C4-2B (cell line): ENCODE measurements at regions not wholly inside any gene's neighbourhood (a gene's known extent, or its start where the extent isn't known, plus 50 kb on each side); places are given as distances from the start of the nearest gene placed in this dataset.
"Not testable (repeated sequence)": the region's sequence is repeated elsewhere in the genome, so short reads cannot be mapped to it uniquely, and the experiment has no call there.

Source experiments
- H3K27ac ChIP-seq: fragments of 450-650 bp; 2 replicates; pipeline ENCODE4 v1.5.1; 2017
- CTCF ChIP-seq: fragments of 450-650 bp; conservative IDR thresholded peaks from 2 replicates; pipeline ENCODE4 v1.5.1; 2017; ENCODE audit warnings: mild to moderate bottlenecking
- ZFX ChIP-seq: fragments of 450-650 bp; IDR thresholded peaks from 2 replicates; pipeline ENCODE4 v1.6.1; 2017

DNA sequence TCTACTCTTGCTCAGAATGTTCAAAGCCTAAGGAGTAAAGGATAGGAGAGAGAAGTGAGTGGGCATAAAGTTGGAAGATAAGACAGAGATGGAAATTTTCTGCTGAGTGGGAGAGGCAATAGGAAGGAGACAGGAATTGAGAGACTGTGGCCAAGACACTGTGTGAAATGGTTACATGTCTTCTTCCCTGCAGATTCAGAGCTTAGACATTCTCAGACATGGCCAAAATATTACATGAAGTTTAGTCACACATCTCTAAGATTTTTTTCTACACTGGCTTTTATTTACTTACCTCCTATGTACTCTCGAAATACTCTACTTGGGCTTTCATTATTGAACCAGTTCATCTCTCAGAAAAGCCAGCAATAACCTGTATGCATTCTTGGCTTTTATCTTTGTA, 363.0 kb upstream of the FANCL start:
- no peak for TF ChIP-seq ZFX
- no peak for TF ChIP-seq CTCF
- H3K27ac ChIP-seq: no peak overlapping the region

DNA sequence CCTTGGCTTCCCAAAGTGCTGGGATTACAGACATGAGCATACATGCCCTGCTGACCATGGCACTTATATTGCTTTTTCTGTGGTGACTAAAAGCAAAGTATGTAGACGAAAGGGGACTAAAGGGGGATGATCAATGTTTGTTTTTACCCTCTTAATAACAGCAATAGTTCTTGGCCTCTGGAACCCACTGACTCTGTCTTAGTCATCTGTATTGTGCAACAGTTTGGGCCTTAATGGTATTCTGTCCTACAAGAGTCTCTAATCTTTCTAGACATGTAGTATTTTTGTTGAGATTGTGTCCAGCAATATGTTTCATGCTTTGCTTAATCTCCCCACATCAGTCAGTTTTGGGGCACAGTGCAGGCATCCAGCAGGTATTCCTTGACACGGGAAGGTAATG, 359.9 kb upstream of the FANCL start:
- TF ChIP-seq CTCF (no peak), ZFX (no peak)
- H3K27ac ChIP-seq: no peak overlapping the region

GRCh38 chr2:58598171-58598570, 357.0 kb upstream of the FANCL start:
- TF ChIP-seq ZFX (no peak), CTCF (no peak)
- no peak overlapping the region for H3K27ac ChIP-seq

DNA sequence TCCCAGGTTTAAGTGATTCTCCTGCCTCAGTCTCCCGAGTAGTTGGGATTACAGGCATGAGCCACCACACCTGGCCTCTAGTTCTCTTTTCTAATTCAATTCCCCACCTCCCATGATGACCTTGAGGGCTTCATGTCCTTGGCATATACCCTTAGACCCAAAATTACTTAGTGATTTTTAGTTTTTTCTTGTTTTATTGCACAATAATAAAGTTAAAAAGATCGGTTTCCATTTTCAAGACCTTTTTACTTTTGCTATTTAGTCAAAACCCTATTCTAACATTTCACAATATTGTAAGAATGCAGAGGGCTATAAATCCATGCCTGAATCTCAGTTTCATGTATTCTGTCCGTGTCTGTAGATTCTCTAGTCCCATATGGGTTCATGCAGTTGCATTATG, 354.6 kb upstream of the FANCL start:
- no peak for TF ChIP-seq ZFX
- no peak for TF ChIP-seq CTCF
- H3K27ac ChIP-seq: no peak overlapping the region

DNA sequence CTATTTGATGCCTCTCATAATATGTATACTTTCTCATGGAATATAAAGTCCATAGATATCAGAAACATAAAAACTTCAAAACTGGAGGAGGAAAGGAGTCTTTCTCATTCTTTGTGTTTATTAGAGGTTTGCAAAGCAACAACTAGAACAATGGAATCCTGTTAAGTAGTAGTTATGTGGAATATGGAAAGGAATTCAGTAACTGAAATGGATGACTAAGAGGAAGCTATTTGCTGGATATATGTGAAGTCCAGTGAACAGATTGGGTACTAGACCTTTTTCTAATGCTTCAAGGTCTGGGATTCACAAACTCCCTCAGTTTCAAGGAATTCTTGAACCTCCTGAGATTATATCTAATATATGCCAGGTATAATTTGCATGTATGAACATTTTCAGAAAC, 353.6 kb upstream of the FANCL start:
- TF ChIP-seq CTCF: no peak
- H3K27ac ChIP-seq: no peak overlapping the region

GRCh38 chr2:58594175-58594574, 353.1 kb upstream of the FANCL start:
- TF ChIP-seq ZFX (no peak), CTCF (peak; percentile 17; the same call in 1 of the 2 replicates)
- H3K27ac ChIP-seq: no peak overlapping the region

- H3K27ac ChIP-seq: not testable (repeated sequence)
Observed at GRCh38 chr2:58586178-58586577, 345.1 kb upstream of the FANCL start.

GRCh38 chr2:58585233-58585632, 344.1 kb upstream of the FANCL start:
- no peak for TF ChIP-seq CTCF
- TF ChIP-seq ZFX: no peak
- H3K27ac ChIP-seq: no peak overlapping the region
